HG03039 (cell line): ENCODE measurements at regions not wholly inside any gene's neighbourhood (a gene's known extent, or its start where the extent isn't known, plus 50 kb on each side); places are given as distances from the start of the nearest gene placed in this dataset.

Source experiments
- ATAC-seq: cut with Tn5 transposase; IDR thresholded peaks from one replicate; pipeline ENCODE4 v1.9.1; 2021; ENCODE audit warnings: mild to moderate bottlenecking, moderate library complexity; ENCODE audit not compliant: unreplicated experiment

DNA sequence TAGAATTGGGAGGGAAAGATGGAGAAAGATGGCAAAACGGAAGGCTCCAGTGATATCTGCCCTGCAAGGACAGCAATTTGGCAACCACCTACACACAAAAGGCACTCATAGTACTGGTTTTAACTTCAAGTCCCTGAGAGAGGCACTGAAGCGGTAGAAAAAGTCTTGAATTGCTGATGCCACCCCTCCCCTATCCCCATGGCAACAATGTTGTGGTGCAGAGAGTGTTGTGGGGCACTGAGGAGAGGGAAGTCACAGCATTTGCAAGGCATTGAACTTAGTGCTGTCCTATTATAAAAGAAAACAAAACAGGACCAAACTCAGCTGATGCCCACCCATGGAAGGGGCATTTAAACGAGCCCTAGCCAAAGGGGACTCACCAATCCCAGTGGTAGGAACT, 343.7 kb downstream of the HAO1 start:
- ATAC-seq, result no peak

- no peak for ATAC-seq
Measured at GRCh38 chr20:7601431-7601830, 338.8 kb downstream of the HAO1 start.

DNA sequence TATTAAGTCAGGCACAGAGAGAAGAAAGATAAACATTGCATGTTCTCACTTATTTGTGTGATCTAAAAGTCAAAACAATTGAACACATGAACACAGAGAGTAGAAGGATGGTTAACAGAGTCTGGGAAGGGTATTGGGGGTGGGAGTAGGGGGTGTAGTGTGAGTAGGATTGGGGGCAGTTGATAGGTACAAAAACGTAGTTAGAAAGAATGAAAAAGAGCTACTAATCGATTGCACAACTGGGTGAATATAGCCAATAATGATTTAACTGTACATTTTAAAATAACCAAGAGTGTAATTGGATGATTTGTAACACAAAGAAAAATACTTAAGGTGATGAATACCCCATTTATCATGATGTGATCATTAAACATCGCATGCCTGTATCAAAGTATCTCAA, 333.3 kb downstream of the HAO1 start:
- no peak for ATAC-seq

- no peak for ATAC-seq
Measured at GRCh38 chr20:7608250-7608649, 332.0 kb downstream of the HAO1 start.

DNA sequence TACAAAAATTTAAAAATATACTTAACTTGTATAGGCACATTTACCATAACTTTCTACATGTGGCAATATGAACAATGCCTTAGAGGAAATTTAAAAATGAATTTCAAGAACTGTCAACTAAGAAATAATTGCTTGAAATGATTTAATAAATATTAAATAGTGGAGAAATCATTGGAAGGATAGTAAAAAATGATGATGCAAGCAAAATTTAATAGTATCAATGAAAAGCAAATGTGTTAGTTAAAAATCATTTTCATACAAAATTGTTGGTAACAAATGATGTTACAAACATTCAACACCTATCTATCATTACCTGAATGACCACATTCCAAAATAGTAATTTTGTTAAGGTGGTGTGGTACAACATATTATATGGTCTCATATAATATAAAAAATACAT, 331.0 kb downstream of the HAO1 start:
- no peak for ATAC-seq

GRCh38 chr20:7610681-7611080, 329.6 kb downstream of the HAO1 start:
- ATAC-seq, result no peak

GRCh38 chr20:7617797-7618196, 322.5 kb downstream of the HAO1 start:
- no peak for ATAC-seq

DNA sequence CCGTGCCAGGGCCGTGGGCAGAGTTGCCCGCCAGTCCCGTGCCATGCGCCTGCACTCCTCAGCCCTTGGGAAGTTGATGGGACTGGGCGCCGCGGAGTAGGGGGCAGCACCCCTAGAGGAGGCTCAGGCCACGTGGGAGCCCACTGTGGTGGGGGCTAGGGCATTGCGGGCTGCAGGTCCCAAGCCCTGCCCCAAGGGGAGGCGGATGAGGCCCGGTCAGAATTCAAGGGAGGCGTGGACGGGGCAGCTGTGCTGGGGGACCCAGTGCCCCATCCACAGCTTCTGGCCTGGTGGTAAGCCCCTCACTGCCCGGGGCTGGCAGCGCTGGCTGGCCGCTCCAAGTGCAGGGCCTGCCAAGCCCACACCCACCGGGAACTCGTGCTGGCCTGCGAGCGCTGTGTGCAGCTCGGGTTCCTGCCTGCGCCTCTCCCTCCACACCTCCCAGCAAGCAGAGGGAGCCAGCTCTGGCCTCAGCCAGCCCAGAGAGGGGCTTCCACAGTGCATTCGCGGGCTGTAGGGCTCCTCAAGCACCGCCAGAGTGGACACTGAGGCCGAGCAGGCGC, 317.8 kb downstream of the HAO1 start:
- no peak for ATAC-seq

GRCh38 chr20:7624886-7625285, 315.4 kb downstream of the HAO1 start:
- ATAC-seq, result no peak

DNA sequence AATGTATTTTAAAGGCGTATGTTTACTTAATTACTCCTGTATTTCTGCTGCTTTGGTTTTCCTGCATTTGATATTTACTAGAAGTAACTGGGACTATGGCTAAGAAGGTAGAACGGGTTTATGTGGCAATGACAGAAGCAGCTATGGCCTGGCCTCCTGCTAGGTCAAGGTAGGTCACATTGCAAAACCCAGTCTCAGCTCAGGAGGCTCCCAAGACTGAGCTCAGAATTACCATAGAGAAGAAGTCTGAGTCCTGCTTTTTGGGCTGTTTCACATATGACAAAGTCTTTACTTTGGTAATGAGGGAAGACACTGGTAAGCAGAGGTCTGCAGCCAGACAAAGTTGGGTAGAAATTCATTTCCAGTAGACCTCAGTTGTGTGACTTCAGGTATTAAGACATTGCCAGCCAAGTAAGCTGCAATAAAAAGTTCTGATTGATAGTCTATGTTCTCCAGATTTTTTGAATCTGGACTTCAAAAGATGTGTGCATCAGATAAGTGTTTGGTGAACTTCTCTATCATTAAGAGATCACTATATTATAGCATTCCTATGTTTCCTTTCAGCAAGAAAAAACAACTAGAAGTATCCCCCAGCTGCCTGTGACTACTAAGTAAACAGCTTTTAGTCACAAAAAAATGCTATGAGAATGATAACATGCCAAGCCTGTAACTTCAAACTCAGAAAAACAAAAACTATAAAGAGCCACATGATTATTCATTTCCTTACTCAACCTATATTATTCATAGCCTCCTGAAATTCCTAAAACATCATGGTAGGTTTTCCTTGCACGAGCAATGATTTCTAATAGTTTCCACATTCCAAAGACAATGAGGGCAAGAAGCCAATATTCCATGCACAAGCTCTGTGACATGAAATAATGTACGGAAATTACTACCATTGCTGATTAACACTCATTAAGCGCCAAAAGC, 312.3 kb downstream of the HAO1 start:
- ATAC-seq, result no peak

GRCh38 chr20:7629880-7630279, 310.4 kb downstream of the HAO1 start:
- no peak for ATAC-seq

DNA sequence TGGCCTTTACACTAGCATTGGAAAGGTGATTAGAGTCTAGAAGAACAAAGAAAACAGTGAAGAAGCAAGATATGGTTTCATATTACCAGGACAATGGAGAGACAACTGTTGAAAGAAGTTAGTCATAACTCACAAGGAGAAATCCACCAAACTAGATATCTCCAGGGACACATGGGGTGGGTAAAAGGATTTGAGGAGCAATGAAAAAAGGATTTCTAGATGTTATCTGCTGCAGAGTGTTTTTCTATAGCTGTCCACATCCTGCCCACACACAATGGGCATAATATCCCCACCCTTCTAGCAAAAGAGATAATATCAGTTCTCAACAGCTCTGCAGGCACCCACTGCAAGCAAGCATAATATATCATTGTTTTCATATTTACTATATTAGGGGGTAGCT, 303.1 kb downstream of the HAO1 start:
- no peak for ATAC-seq

DNA sequence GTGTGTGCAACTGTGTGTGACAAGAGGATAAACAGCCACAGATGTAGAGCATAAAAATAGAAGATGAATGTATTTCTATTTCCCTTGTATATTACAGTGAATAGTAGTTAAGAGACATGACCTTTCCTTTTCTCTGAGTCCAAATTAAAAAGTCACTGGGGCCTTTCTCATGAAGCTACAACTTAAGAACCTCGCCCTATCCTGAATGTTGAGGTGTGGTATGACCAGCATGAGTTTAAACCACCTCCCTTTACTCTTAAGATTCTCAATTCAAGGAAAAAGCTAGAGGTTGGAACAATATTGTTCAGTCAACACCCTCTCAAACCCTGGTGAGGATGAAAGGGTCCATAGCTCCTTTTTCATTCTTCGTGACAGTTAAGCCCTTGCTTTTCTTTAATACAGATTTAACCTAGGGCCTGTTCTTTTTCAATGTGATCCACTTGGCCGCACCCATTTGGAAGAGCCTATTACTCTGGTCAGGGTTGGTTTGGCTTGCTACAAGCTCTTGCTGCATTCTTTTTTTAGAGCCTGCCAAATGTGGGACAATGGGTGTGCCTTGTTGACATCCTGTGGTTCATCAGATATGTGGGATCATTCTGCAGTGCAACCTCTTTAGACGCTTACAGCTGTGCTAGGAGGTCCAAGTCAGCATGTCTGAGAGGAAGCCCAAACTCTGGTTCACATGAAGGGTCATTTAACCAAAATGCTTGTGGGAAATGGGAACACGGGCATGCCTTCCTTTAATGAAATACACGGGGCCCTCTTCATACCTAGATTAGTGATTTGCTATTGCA, 290.0 kb downstream of the HAO1 start:
- no peak for ATAC-seq

GRCh38 chr20:7654231-7654630, 286.0 kb downstream of the HAO1 start:
- ATAC-seq, result no peak

GRCh38 chr20:7656687-7657467, 283.4 kb downstream of the HAO1 start:
- no peak for ATAC-seq

- no peak for ATAC-seq
Measured at GRCh38 chr20:7657569-7657968, 282.7 kb downstream of the HAO1 start.

GRCh38 chr20:7660165-7660564, 280.1 kb downstream of the HAO1 start:
- no peak for ATAC-seq

DNA sequence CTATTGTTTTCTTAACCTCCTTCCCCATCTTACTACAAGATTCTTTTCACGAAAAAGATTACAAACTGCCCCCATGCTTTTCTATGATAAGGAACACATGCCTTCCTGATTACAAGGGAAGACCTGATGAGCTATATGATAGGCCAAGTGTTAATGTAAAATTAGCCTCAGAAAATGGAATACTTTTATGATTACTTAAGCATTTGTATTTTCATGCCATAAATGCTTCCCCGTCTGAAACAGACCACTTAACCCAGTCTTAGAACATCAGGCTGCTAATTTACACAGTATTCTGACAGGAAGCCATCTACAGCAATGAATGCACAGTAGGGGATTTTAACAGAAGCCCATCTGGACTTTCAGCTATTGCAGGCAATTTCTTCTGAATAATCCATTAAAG, 274.9 kb downstream of the HAO1 start:
- no peak for ATAC-seq

DNA sequence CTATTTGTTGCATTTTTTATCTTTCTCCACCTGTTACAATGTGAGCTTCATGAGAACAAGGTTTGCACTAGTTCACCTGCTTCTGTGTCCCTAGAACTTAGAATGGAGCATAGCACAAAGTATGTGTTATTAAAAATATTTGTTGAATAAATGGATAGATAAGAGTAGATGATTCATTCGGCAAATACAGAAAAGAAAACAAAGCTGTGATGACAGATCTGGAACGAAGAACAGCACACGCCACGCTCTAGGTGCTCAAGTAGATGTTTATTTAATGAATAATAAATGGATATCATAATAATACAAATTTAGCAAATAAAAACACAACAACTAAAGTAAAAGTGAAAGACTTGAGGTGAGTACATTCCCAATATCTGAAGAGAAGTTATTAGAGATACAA, 273.1 kb downstream of the HAO1 start:
- no peak for ATAC-seq

DNA sequence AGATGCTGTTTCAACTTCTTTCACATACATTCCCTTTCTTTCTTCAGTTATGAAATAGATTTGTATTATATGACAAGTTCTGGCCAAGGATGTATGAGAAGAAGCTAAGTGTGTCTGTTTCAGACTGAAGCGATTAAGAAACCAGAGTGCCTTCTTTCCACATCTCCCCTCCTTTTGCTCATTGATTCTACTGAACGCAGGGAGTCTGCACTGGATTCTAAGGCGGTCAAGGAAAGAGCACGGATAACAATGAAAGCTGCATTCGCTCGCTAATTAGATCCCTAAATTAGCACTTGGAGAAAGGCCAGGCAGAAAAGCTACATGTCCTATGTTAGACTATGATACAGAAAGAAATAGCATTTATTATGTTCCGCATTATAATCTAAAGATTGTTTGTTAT, 267.7 kb downstream of the HAO1 start:
- no peak for ATAC-seq

DNA sequence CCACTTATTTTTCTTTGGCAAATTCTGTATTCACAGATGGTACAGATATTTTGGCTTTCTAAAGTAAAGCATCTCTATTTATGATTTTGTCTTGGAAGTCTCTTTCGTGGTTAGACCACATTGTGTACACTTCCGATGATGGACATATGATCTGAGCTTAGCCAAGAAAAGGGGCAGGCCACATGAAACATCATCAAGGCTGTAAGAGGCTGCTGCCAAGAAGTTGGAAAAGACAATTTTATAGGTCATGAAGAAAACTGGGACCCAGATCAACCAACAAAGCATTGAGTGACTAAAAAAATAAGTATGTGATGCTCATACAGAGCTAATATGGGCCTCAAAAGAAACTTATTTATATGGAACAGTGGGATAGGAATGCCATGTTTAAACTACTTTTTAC, 266.4 kb downstream of the HAO1 start:
- ATAC-seq, result no peak
